NCI-H226 (cell line): ENCODE measurements at regions not wholly inside any gene's neighbourhood (a gene's known extent, or its start where the extent isn't known, plus 50 kb on each side); places are given as distances from the start of the nearest gene placed in this dataset.
"Not testable (repeated sequence)": the region's sequence is repeated elsewhere in the genome, so short reads cannot be mapped to it uniquely, and the experiment has no call there.

Experiments
- DNase-seq: peaks from one replicate; pipeline ENCODE4 v3.0.0-alpha.2; 2015

GRCh38 chrX:115912372-115912897 is 258.1 kb upstream of the AGTR2 start:
- no peak for DNase-seq

GRCh38 chrX:115913575-115913974 is 257.0 kb upstream of the AGTR2 start:
- DNase-seq: no peak

- not testable (repeated sequence) for DNase-seq
Measured at GRCh38 chrX:115915625-115916024, 254.9 kb upstream of the AGTR2 start.

GRCh38 chrX:115929480-115929879 is 241.1 kb upstream of the AGTR2 start:
- no peak for DNase-seq

GRCh38 chrX:115936008-115936407 is 234.5 kb upstream of the AGTR2 start:
- no peak for DNase-seq

- no peak for DNase-seq
Measured at GRCh38 chrX:115939070-115939469, 231.5 kb upstream of the AGTR2 start.

- DNase-seq: no peak
Measured at GRCh38 chrX:115939636-115940160, 230.8 kb upstream of the AGTR2 start.

GRCh38 chrX:115940348-115940747 is 230.2 kb upstream of the AGTR2 start:
- no peak for DNase-seq

- no peak for DNase-seq
Measured at GRCh38 chrX:115940888-115941332, 229.6 kb upstream of the AGTR2 start.

GRCh38 chrX:115941388-115941787 is 229.2 kb upstream of the AGTR2 start:
- no peak for DNase-seq

- no peak for DNase-seq
Measured at GRCh38 chrX:115946059-115946458, 224.5 kb upstream of the AGTR2 start.

- no peak for DNase-seq
Measured at GRCh38 chrX:115948018-115948923, 222.3 kb upstream of the AGTR2 start.

- no peak for DNase-seq
Measured at GRCh38 chrX:115949900-115950822, 220.4 kb upstream of the AGTR2 start.

- no peak for DNase-seq
Measured at GRCh38 chrX:115952417-115953092, 218.0 kb upstream of the AGTR2 start.

- DNase-seq: no peak
Measured at GRCh38 chrX:115957862-115958490, 212.6 kb upstream of the AGTR2 start.

- DNase-seq: no peak
Measured at GRCh38 chrX:115958687-115959359, 211.7 kb upstream of the AGTR2 start.

GRCh38 chrX:115960440-115961084 is 210.0 kb upstream of the AGTR2 start:
- DNase-seq: no peak

GRCh38 chrX:115966920-115967319 is 203.6 kb upstream of the AGTR2 start:
- DNase-seq: no peak

GRCh38 chrX:115968436-115969252 is 201.9 kb upstream of the AGTR2 start:
- no peak for DNase-seq

- no peak for DNase-seq
Measured at GRCh38 chrX:115970718-115971117, 199.8 kb upstream of the AGTR2 start.
